ENCODE measurements at regions not wholly inside any gene's neighbourhood (a gene's known extent, or its start where the extent isn't known, plus 50 kb on each side); places are given as distances from the start of the nearest gene placed in this dataset.

DNA sequence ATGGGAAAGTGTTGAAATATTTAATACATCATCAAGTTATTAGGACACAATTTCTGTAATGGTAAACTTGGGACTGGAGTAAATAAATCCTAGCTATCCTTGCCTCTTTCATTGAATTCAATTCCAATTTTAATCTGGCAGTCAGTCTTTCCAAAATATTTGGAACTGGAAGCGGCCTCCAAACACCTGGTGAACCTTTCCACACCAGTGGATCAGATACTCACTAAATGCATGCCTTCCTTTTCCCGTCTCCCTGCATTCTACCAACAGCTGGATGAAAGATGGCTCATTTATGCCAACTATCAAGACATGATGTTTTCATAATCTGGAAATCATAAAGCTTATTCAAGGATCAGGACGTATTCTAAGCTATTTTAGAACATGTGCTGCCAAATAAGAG, 488.2 kb upstream of the SPHKAP start:
- WGBS, result 50% methylated on average over 3 of the region's 3 CpGs
- no peaks in the 10 kb centered on the region for H3K9me3 ChIP-seq
- H3K27ac ChIP-seq (replicated peaks in 1 of 4), result no peak overlapping the region
- no peak for DNase-seq (ENCODE audit: extremely low spot score)
- intact Hi-C loops (cut with DNase I), result no loop called here
- H3K27me3 ChIP-seq, result no peaks in the 10 kb centered on the region
- no peak overlapping the region for H3K4me3 ChIP-seq
- no peaks in the 10 kb centered on the region for H3K36me3 ChIP-seq
- H3K4me1 ChIP-seq, result no peaks in the 10 kb centered on the region
- no peak for TF ChIP-seq POLR2AphosphoS5 (IDR thresholded peaks at IDR 0.05)
- no peak for TF ChIP-seq EP300 (IDR thresholded peaks at IDR 0.05)
- no peak for TF ChIP-seq POLR2A (IDR thresholded peaks at IDR 0.05; ENCODE audit: low read depth)
- no peak for TF ChIP-seq CTCF (IDR thresholded peaks at IDR 0.05)

GRCh38 chr2:228665232-228665631, 483.7 kb upstream of the SPHKAP start:
- no peak overlapping the region for H3K4me3 ChIP-seq
- no peaks in the 10 kb centered on the region for H3K9me3 ChIP-seq
- no peaks in the 10 kb centered on the region for H3K4me1 ChIP-seq
- no peak for DNase-seq (ENCODE audit: extremely low spot score)
- whole genome bisulfite sequencing, result 82% methylated on average over 1 of the region's 1 CpG
- H3K36me3 ChIP-seq, result no peaks in the 10 kb centered on the region
- H3K27ac ChIP-seq (replicated peaks in 1 of 4), result no peak overlapping the region
- intact Hi-C loops (cut with DNase I), result no loop called here
- H3K27me3 ChIP-seq, result no peaks in the 10 kb centered on the region
- TF ChIP-seq POLR2A (IDR thresholded peaks at IDR 0.05; ENCODE audit: low read depth), result no peak
- no peak for TF ChIP-seq CTCF (IDR thresholded peaks at IDR 0.05)

DNA sequence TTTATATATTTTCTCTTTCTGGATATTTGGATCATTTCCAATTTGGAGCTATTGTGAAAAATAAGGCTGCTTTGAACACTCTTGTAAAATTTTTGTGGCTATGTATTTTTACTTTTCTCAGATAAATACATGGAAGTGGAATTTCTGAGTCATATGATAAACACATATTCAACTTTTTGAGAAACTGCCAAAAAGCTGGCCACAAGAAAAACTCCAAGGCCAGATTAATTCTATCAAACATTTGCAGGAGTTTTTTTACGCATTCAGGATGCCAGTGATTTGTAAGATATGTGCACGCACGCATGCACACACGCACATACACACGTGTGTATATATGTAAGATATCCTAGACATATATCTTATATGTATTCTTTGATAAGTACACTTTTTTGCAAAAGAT, 477.5 kb upstream of the SPHKAP start:
- Histone ChIP-seq H3K4me3 (no peak overlapping the region), H3K9me3 (no peaks in the 10 kb centered on the region), H3K36me3 (no peaks in the 10 kb centered on the region), H3K27ac (replicated peaks in 1 of 4) (no peak overlapping the region), H3K4me1 (no peaks in the 10 kb centered on the region), H3K27me3 (no peaks in the 10 kb centered on the region)
- 84% methylated on average over 5 of the region's 5 CpGs for WGBS
- TF ChIP-seq POLR2A (IDR thresholded peaks at IDR 0.05; ENCODE audit: low read depth) (no peak), CTCF (IDR thresholded peaks at IDR 0.05) (no peak), POLR2AphosphoS5 (IDR thresholded peaks at IDR 0.05) (no peak), EP300 (IDR thresholded peaks at IDR 0.05) (no peak)
- intact Hi-C loops (cut with DNase I), result no loop called here
- DNase-seq (ENCODE audit: extremely low spot score), result no peak

GRCh38 chr2:228657807-228658402, 476.4 kb upstream of the SPHKAP start:
- peak in 2 of 3 experiments; percentile 18 to 19 for TF ChIP-seq CTCF (IDR thresholded peaks at IDR 0.05)
- TF ChIP-seq POLR2A (IDR thresholded peaks at IDR 0.05; ENCODE audit: low read depth), result no peak
- 56% methylated on average over 6 of the region's 6 CpGs for WGBS
- no peaks in the 10 kb centered on the region for H3K4me1 ChIP-seq
- no peaks in the 10 kb centered on the region for H3K27me3 ChIP-seq
- no peak overlapping the region for H3K27ac ChIP-seq (replicated peaks in 1 of 4)
- no peaks in the 10 kb centered on the region for H3K9me3 ChIP-seq
- H3K4me3 ChIP-seq, result no peak overlapping the region
- DNase-seq (ENCODE audit: extremely low spot score), result no peak
- intact Hi-C loops (cut with DNase I), result no loop called here
- no peaks in the 10 kb centered on the region for H3K36me3 ChIP-seq

GRCh38 chr2:228655331-228655730, 473.8 kb upstream of the SPHKAP start:
- Histone ChIP-seq H3K36me3 (no peaks in the 10 kb centered on the region), H3K4me3 (no peak overlapping the region), H3K4me1 (no peaks in the 10 kb centered on the region), H3K9me3 (no peaks in the 10 kb centered on the region), H3K27ac (replicated peaks in 1 of 4) (no peak overlapping the region), H3K27me3 (no peaks in the 10 kb centered on the region)
- intact Hi-C loops (cut with DNase I), result no loop called here
- 87% methylated on average over 2 of the region's 2 CpGs for WGBS
- no peak for DNase-seq (ENCODE audit: extremely low spot score)
- TF ChIP-seq CTCF (IDR thresholded peaks at IDR 0.05) (no peak), POLR2AphosphoS5 (IDR thresholded peaks at IDR 0.05) (no peak), POLR2A (IDR thresholded peaks at IDR 0.05; ENCODE audit: low read depth) (no peak)
